WTC11 (cell line): ENCODE measurements at regions not wholly inside any gene's neighbourhood (a gene's known extent, or its start where the extent isn't known, plus 50 kb on each side); places are given as distances from the start of the nearest gene placed in this dataset.
"Not testable (repeated sequence)": the region's sequence is repeated elsewhere in the genome, so short reads cannot be mapped to it uniquely, and the experiment has no call there.

ENCODE experiments used
- ATAC-seq: fragments of 200-7000 bp; cut with Tn5 transposase; 2 replicates; pipeline ENCODE4 v1.10.0; 2021; ENCODE audit warnings: mild to moderate bottlenecking, moderate library complexity
- CTCF ChIA-PET: fragments of 300-600 bp; sonication (Branson Sonifier 250); formaldehyde crosslinking; loops from one replicate; lab custom pipeline; 2021; ENCODE audit warnings: antibody characterized with exemption; lab: Charles Lee
- POLR2A ChIA-PET: fragments of 350-600 bp; sonication (Branson Sonifier 250); formaldehyde crosslinking; loops from one replicate; lab custom pipeline; 2021; ENCODE audit warnings: antibody characterized with exemption; lab: Charles Lee
- DNase-seq: peaks from one replicate; pipeline ENCODE4 v3.0.0; 2021; ENCODE audit warnings: low spot score
- H3K27ac Mint-ChIP-seq: 2 replicates; pipeline ENCODE4 v1.8.0; 2021; ENCODE audit warnings: mixed read lengths
- H3K27me3 Mint-ChIP-seq: 2 replicates; pipeline ENCODE4 v1.8.0; 2021; ENCODE audit warnings: low read depth, mild to moderate bottlenecking, moderate library complexity, mixed read lengths
- H3K36me3 Mint-ChIP-seq: 2 replicates; pipeline ENCODE4 v1.8.0; 2021; ENCODE audit warnings: mixed read lengths
- H3K4me1 Mint-ChIP-seq: 2 replicates; pipeline ENCODE4 v1.8.0; 2022; ENCODE audit warnings: mixed read lengths
- H3K4me3 Mint-ChIP-seq: 2 replicates; pipeline ENCODE4 v1.8.0; 2021; ENCODE audit warnings: mild to moderate bottlenecking, moderate library complexity, mixed read lengths
- H3K9me3 Mint-ChIP-seq: 2 replicates; pipeline ENCODE4 v1.8.0; 2021; ENCODE audit warnings: mixed read lengths
- AR ChIP-seq: fragments of 250-450 bp; sonication (Bioruptor Pico); IDR thresholded peaks from 2 replicates; pipeline ENCODE4 v1.9.0; 2021; ENCODE audit warnings: mild to moderate bottlenecking
- ATF1 ChIP-seq: sonication (generic); formaldehyde crosslinking; IDR thresholded peaks from 2 replicates; pipeline ENCODE4 v1.8.1; 2023; ENCODE audit warnings: mild to moderate bottlenecking, moderate library complexity, missing genetic modification reagents
- ATF2 ChIP-seq: sonication (generic); formaldehyde crosslinking; IDR thresholded peaks from 2 replicates; pipeline ENCODE4 v1.8.1; 2022; ENCODE audit warnings: low read depth, missing genetic modification reagents, borderline replicate concordance
- ELF4 ChIP-seq: sonication (generic); formaldehyde crosslinking; IDR thresholded peaks from 2 replicates; pipeline ENCODE4 v1.8.1; 2022; ENCODE audit warnings: low read depth, mild to moderate bottlenecking, moderate library complexity, missing genetic modification reagents
- GABPB1 ChIP-seq: sonication (generic); formaldehyde crosslinking; IDR thresholded peaks from 2 replicates; pipeline ENCODE4 v1.8.1; 2023; ENCODE audit warnings: mild to moderate bottlenecking, missing genetic modification reagents
- GTF2I ChIP-seq: fragments of 250-450 bp; sonication (Bioruptor Pico); conservative IDR thresholded peaks from 2 replicates; pipeline ENCODE4 v1.4.0; 2021; ENCODE audit warnings: mild to moderate bottlenecking
- JAZF1 ChIP-seq: fragments of 250-450 bp; sonication (Bioruptor Pico); IDR thresholded peaks from 2 replicates; pipeline ENCODE4 v1.9.0; 2021; ENCODE audit warnings: moderate library complexity, mild to moderate bottlenecking, inconsistent platforms
- JUN ChIP-seq: sonication (generic); formaldehyde crosslinking; IDR thresholded peaks from 2 replicates; pipeline ENCODE4 v1.8.0; 2023; ENCODE audit warnings: mild to moderate bottlenecking, missing genetic modification reagents
- MAX ChIP-seq: sonication (generic); formaldehyde crosslinking; IDR thresholded peaks from 2 replicates; pipeline ENCODE4 v1.8.0; 2022; ENCODE audit warnings: mild to moderate bottlenecking, missing genetic modification reagents
- NFATC4 ChIP-seq: fragments of 250-450 bp; sonication (Bioruptor Pico); IDR thresholded peaks from 2 replicates; pipeline ENCODE4 v1.9.0; 2021; ENCODE audit warnings: mild to moderate bottlenecking
- NR2C2 ChIP-seq: sonication (generic); formaldehyde crosslinking; IDR thresholded peaks from 2 replicates; pipeline ENCODE4 v1.8.0; 2022; ENCODE audit warnings: mild to moderate bottlenecking, missing genetic modification reagents
- NR3C1 ChIP-seq: sonication (generic); formaldehyde crosslinking; conservative IDR thresholded peaks from 2 replicates; pipeline ENCODE4 v1.8.1; 2023; ENCODE audit warnings: low read depth, mild to moderate bottlenecking, missing genetic modification reagents
- PRRX2 ChIP-seq: fragments of 250-450 bp; sonication (Bioruptor Pico); IDR thresholded peaks from 2 replicates; pipeline ENCODE4 v1.8.0; 2021; ENCODE audit warnings: mild to moderate bottlenecking
- RELA ChIP-seq: sonication (generic); formaldehyde crosslinking; IDR thresholded peaks from 2 replicates; pipeline ENCODE4 v1.8.1; 2022; ENCODE audit warnings: missing genetic modification reagents, mild to moderate bottlenecking, borderline replicate concordance
- SMAD3 ChIP-seq: sonication (generic); formaldehyde crosslinking; IDR thresholded peaks from 2 replicates; pipeline ENCODE4 v1.8.0; 2022; ENCODE audit warnings: missing genetic modification reagents, mild to moderate bottlenecking, borderline replicate concordance
- TCF7 ChIP-seq: sonication (generic); formaldehyde crosslinking; IDR thresholded peaks from 2 replicates; pipeline ENCODE4 v1.8.0; 2022; ENCODE audit warnings: mild to moderate bottlenecking, low read depth, missing genetic modification reagents, moderate library complexity
- ZBTB21 ChIP-seq: sonication (generic); formaldehyde crosslinking; IDR thresholded peaks from 2 replicates; pipeline ENCODE4 v1.8.1; 2023; ENCODE audit warnings: mild to moderate bottlenecking, missing genetic modification reagents, borderline replicate concordance
- ZNF317 ChIP-seq: sonication (generic); formaldehyde crosslinking; IDR thresholded peaks from 2 replicates; pipeline ENCODE4 v1.8.1; 2023; ENCODE audit warnings: low read depth, mild to moderate bottlenecking, moderate library complexity, missing genetic modification reagents, borderline replicate concordance
- ZNF671 ChIP-seq: fragments of 250-450 bp; sonication (Bioruptor Pico); IDR thresholded peaks from 2 replicates; pipeline ENCODE4 v1.8.0; 2021; ENCODE audit warnings: mild to moderate bottlenecking
- TF ChIP-seq, protein P1 (sequence below): fragments of 250-450 bp; sonication (Bioruptor Pico); IDR thresholded peaks from 2 replicates; pipeline ENCODE4 v1.9.0; 2021; ENCODE audit warnings: moderate library complexity, mild to moderate bottlenecking, inconsistent platforms, borderline replicate concordance
- TF ChIP-seq, protein P2 (sequence below): sonication (generic); formaldehyde crosslinking; IDR thresholded peaks from 2 replicates; pipeline ENCODE4 v1.8.0; 2023; ENCODE audit warnings: missing genetic modification reagents
- TF ChIP-seq, protein P3 (sequence below): sonication (generic); formaldehyde crosslinking; IDR thresholded peaks from 2 replicates; pipeline ENCODE4 v1.8.1; 2023; ENCODE audit warnings: mild to moderate bottlenecking, missing genetic modification reagents, moderate library complexity

- TF ChIP-seq JAZF1 (CRISPR knock-in tag) (no peak), GTF2I (CRISPR knock-in tag) (no peak), JUN (CRISPR knock-in tag) (no peak), NFATC4 (no peak)
- TF ChIP-seq, protein P1, sequence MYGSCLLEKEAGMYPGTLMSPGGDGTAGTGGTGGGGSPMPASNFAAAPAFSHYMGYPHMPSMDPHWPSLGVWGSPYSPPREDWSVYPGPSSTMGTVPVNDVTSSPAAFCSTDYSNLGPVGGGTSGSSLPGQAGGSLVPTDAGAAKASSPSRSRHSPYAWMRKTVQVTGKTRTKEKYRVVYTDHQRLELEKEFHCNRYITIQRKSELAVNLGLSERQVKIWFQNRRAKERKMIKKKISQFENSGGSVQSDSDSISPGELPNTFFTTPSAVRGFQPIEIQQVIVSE (CRISPR knock-in tag) = no peak
Observed at GRCh38 chr9:21720758-21721157, 81.7 kb upstream of the MTAP start (continued).

GRCh38 chr9:21727411-21727810 lies 75.0 kb upstream of the MTAP start:
- H3K4me3 Mint-ChIP-seq, H3K27ac Mint-ChIP-seq, DNase-seq, H3K4me1 Mint-ChIP-seq, H3K36me3 Mint-ChIP-seq, CTCF ChIA-PET, ATAC-seq, POLR2A ChIA-PET, H3K9me3 Mint-ChIP-seq: not testable (repeated sequence)
- H3K27me3 Mint-ChIP-seq = peaks cover 48% of the 10 kb centered on the region

DNA sequence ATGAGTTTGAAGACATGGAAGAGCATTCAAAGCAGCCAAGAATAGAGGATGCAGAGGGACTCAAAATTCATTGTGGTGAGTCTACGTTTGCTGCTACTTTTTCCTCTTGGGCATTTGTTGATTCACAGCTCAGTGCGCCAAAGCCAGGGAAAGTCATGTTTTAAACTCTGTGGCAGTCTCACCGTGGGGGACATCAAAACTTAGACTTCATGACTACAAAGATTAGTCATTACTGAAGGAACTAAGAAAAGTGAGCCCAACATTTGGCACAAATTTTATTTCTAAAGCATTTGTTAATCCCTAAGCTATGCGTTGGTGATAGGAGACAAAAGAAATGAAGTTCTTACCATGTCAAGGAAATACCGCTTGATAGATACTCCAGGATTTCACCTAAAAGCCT lies 73.7 kb upstream of the MTAP start:
- no peaks in the 10 kb centered on the region for H3K36me3 Mint-ChIP-seq
- H3K27ac Mint-ChIP-seq = no peak overlapping the region
- H3K4me1 Mint-ChIP-seq = no peaks in the 10 kb centered on the region
- H3K4me3 Mint-ChIP-seq = no peak overlapping the region
- peaks cover 8% of the 10 kb centered on the region for H3K9me3 Mint-ChIP-seq
- peaks cover 56% of the 10 kb centered on the region for H3K27me3 Mint-ChIP-seq
- no peak for ATAC-seq
- ChIA-PET CTCF (interaction anchor here (1.6 kb wide), 1 partner anchor 493 kb away, joined by 4 read pairs; no protein-coding TSS in a partner anchor), POLR2A (no interaction called here)
- DNase-seq = no peak
- no peak for TF ChIP-seq MAX (CRISPR knock-in tag)
- no peak for TF ChIP-seq PRRX2 (CRISPR knock-in tag)
- TF ChIP-seq TCF7 (CRISPR knock-in tag) = no peak
- TF ChIP-seq AR (CRISPR knock-in tag) = no peak
- TF ChIP-seq NR2C2 (CRISPR knock-in tag) = no peak
- TF ChIP-seq GABPB1 (CRISPR knock-in tag) = no peak
- no peak for TF ChIP-seq SMAD3 (CRISPR knock-in tag)
- no peak for TF ChIP-seq ZNF317
- no peak for TF ChIP-seq ZNF671 (CRISPR knock-in tag)
- no peak for TF ChIP-seq JUN (CRISPR knock-in tag)

DNA sequence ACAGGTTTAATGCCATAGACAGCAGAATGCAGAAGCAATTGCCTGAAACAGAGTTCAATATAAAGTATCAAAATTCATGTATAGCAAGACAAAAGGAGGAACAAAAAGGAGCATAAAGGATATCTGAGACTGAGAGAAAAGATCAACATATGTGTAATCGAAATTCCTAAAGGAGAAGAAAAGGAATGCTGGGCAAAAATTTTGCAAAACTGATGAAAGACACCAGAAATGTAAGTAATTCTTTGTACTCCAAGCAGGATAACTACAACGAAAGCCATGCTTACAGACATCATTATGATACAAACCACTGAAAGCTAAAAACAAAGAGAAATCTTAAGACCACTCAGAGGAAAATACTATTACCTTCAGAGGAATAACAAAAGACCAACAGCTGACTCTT lies 72.8 kb upstream of the MTAP start:
- Mint-ChIP-seq H3K4me3 (no peak overlapping the region), H3K27me3 (peaks cover 60% of the 10 kb centered on the region), H3K4me1 (no peaks in the 10 kb centered on the region), H3K36me3 (no peaks in the 10 kb centered on the region), H3K9me3 (peaks cover 9% of the 10 kb centered on the region), H3K27ac (no peak overlapping the region)
- ChIA-PET POLR2A (no interaction called here), CTCF (interaction anchor here (1.6 kb wide), 1 partner anchor 494 kb away, joined by 4 read pairs; no protein-coding TSS in a partner anchor)
- DNase-seq (no peak), ATAC-seq (no peak)
- TF ChIP-seq RELA (no peak), ATF1 (no peak), ZBTB21 (no peak), NR3C1 (CRISPR knock-in tag) (no peak), AR (CRISPR knock-in tag) (no peak), ELF4 (CRISPR knock-in tag) (no peak), NFATC4 (no peak), ATF2 (CRISPR knock-in tag) (no peak)
- TF ChIP-seq, protein P2, sequence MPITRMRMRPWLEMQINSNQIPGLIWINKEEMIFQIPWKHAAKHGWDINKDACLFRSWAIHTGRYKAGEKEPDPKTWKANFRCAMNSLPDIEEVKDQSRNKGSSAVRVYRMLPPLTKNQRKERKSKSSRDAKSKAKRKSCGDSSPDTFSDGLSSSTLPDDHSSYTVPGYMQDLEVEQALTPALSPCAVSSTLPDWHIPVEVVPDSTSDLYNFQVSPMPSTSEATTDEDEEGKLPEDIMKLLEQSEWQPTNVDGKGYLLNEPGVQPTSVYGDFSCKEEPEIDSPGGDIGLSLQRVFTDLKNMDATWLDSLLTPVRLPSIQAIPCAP (CRISPR knock-in tag) = no peak
- TF ChIP-seq, protein P3, sequence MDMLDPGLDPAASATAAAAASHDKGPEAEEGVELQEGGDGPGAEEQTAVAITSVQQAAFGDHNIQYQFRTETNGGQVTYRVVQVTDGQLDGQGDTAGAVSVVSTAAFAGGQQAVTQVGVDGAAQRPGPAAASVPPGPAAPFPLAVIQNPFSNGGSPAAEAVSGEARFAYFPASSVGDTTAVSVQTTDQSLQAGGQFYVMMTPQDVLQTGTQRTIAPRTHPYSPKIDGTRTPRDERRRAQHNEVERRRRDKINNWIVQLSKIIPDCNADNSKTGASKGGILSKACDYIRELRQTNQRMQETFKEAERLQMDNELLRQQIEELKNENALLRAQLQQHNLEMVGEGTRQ (CRISPR knock-in tag) = no peak
